LNCAP (cell line): ENCODE measurements at regions not wholly inside any gene's neighbourhood (a gene's known extent, or its start where the extent isn't known, plus 50 kb on each side); places are given as distances from the start of the nearest gene placed in this dataset.

Experiments
- CTCF ChIP-seq: fragments of 450-650 bp; IDR thresholded peaks from 2 replicates; pipeline ENCODE4 v1.5.1; 2017; ENCODE audit warnings: mild to moderate bottlenecking

DNA sequence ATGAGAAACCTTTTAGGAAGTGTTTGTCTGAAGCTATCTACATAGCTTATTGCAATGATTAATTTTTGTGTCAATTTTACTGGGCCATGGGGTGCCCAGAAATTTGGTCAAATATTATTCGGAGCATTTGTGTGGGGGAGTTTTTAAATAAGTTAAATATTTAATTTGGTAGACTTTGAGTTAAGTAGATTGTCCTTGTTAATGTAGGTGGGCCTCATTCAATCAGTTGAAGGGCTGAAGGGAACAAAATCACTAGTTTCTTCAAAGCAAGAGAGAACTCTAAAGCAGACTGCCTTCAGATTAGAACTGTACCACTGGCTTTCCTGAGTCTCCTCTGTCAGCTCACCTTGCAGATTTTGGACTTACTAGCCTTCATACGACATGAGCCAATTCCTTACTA lies 1008.6 kb upstream of the ADAMTS5 start:
- TF ChIP-seq CTCF: no peak

DNA sequence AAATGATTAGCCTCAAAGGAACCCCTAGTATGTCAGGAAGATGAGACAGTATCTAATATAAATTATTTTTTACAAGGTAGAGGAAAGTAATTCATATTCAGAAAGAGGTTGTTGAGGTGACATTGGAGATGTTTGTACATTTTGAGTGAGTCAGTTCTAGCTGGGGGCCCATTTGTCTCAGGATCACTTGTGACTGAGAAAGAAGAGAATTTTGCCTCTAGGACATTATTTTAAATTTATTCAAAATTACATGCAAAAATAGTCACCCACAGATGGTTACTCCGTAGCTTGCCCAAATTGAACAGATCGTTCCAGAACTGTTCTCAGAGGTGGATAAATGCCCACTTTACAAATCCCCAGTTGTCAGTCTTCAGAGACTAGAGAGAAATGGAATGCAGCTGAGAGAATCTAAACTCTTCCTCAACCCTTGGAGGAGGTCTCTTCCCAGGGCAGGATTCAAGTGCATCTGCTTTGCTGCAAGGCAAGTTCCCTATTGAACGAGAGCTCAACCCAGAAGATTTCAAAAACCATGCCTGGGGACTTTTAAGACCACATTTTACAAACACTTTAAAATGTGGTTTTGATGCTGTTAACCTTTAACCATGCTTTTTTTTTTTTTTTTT lies 987.8 kb upstream of the ADAMTS5 start:
- TF ChIP-seq CTCF: no peak

DNA sequence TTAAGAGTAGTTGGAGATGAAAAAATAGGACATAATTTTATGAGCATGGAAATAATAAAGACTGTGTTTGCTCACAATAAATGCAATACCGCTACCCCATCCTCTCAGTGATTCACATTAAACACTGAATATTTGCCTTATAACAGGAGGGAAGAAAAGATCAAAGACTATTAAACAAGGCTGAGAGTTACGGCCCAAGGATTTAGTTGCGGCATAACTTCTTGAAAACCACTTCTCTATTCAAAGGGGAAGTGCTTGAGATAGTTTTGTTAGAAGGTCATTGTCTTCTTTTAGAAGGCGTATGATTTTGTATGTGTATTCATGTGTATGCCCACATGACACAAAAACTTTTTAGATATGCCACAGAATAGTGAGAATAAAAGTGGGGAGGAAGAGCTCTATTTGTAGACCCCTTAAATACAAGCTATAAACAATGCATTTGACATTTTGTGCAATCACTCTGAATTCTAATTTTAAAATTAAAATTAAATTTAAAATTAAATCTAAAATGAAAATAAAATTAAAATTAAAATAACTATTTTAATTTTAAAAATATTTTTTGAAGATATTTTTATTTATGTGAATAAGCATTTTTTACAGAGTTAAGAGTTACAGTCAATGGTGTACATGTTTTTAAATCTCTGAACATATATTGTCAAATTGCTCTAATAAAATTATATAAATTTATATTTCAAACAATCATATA lies 986.6 kb upstream of the ADAMTS5 start:
- no peak for TF ChIP-seq CTCF

- TF ChIP-seq CTCF: no peak
Measured at GRCh38 chr21:27885296-27885711, 918.4 kb upstream of the ADAMTS5 start.

- no peak for TF ChIP-seq CTCF
Measured at GRCh38 chr21:27841084-27841672, 874.3 kb upstream of the ADAMTS5 start.

DNA sequence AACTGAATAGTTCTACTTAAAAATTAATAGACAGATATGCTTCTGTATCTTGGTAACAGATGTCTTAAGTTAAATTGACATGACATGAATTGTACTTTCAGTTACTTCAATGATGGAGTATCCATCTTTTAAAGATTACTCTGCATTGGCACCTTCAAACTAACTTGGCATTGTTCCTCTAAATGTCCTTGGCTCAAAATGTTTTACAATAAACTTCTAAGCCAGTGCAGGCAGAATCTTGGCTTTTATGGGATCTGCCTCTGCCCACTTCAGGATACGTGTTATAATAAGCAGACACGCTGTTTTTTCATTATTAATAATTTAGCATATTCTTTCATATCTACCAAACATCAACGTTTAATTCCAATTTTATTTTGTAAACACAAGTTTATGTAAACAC lies 873.4 kb upstream of the ADAMTS5 start:
- no peak for TF ChIP-seq CTCF

DNA sequence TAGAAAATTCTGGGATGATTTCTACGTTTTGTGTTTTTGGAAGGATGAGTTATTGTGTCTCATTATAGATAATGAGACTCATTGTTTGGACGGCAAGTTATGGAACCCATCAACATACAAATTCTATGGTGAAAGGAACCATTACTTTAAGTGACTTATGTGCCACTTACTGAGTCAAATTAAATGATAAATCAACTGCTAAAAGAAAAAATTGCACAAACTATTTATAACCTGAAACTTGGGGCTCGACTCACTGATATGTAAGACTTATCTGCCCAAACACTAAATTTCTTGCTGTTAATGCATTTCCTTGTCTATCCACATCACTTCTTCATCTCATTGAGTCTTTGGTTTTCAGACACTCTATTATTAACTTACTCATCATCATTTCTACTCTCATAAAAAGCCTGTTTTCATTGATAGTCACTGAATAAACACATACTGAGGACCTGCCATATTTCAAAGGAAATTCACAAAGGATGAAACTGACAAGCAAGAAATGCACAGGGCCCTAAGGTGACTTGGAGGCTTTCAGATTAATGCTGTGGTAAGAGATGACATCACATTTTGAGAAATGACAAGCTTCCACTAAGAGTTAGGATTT lies 872.7 kb upstream of the ADAMTS5 start:
- no peak for TF ChIP-seq CTCF
